NK-92 (cell line): ENCODE measurements at regions not wholly inside any gene's neighbourhood (a gene's known extent, or its start where the extent isn't known, plus 50 kb on each side); places are given as distances from the start of the nearest gene placed in this dataset.
"Not testable (repeated sequence)": the region's sequence is repeated elsewhere in the genome, so short reads cannot be mapped to it uniquely, and the experiment has no call there.

Source experiments
- DNase-seq: peaks from one replicate; lab custom pipeline; 2025; ENCODE audit not compliant: unreplicated experiment; lab: John Stamatoyannopoulos, UW

DNA sequence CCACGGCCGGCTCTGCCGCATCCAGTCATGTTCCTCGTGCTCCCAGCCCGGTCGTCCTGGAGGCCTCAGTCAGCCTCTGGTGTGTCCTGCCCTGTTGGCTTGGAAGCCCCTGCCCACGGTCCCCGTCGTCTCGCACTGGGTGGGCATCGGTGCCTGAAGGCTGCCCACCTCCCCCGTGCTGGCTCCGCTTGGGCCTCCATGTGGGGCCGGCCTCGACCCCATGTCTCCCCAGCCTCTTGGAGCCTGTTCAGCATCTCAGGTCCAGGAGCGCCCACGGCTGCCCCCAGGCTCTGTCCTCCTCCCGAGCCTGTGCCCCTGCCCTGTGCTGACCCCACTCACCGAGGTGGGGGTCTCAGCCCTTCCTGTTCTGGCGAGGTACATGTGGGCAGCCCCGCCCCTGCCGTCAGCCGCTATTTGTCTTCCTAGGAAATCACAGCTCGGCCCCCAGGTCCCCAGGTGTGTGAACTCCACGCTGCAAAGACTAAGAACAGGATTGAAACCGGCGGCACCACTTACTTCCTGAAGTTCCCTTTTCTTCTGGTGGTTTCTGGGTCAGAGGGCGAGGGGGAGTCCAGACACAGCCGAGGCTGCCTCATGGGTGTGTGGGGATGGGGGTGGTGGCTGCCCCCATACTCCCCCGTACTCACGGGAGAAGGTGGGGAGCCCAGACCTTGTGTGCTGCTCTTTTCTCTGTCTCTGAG lies 221.3 kb downstream of the TMEM121 start:
- not testable (repeated sequence) for DNase-seq

GRCh38 chr14:105748204-105748578 lies 221.8 kb downstream of the TMEM121 start:
- no peak for DNase-seq

- not testable (repeated sequence) for DNase-seq
Measured at GRCh38 chr14:105748710-105749109, 222.3 kb downstream of the TMEM121 start.

GRCh38 chr14:105749870-105750541 lies 223.6 kb downstream of the TMEM121 start:
- not testable (repeated sequence) for DNase-seq

DNA sequence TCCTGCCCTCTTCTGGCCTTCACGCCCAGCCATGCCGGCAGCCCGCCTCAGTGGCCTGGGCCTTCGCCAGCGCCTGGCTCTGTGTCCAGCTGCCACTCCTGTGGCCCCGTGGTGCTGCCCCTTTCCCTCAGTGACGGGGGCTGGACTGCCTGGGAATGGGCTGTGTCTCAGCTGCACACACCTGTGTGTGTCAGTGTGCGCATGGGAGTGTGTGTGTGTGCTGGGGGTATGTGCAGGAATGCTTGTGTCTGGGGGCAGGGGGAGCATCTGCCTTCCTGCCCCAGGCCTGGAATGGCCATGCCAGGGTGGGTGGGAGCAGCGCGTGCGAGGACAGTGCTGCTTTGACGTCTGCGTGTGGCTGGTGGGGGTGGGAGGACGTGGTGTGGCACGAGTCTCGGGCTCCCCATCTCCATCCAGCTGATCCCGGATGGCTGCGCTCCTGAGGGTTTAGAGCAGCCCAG lies 224.9 kb downstream of the TMEM121 start:
- not testable (repeated sequence) for DNase-seq

DNA sequence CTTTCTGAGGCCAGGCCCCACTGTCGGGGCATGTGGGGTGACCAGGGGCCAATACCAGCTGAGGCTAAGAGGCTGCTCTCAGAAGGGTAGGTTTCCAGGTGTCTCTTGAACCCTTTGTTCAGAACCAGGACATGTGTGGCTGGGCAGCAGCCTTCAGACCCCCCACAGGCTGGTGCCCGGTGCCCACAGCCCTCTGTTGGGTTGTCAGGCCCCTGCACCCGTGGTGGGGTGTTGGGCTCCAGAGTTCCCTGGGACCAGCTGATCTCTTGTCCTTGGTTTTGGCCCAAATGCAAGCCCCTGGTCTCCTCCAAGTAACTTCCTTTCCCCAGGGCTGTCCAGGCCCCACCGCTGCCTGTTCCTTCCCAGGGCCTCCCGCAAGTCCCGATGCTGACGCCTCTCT lies 226.0 kb downstream of the TMEM121 start:
- not testable (repeated sequence) for DNase-seq

- DNase-seq, result no peak
Measured at GRCh38 chr14:105760691-105761344, 234.4 kb downstream of the TMEM121 start.

DNA sequence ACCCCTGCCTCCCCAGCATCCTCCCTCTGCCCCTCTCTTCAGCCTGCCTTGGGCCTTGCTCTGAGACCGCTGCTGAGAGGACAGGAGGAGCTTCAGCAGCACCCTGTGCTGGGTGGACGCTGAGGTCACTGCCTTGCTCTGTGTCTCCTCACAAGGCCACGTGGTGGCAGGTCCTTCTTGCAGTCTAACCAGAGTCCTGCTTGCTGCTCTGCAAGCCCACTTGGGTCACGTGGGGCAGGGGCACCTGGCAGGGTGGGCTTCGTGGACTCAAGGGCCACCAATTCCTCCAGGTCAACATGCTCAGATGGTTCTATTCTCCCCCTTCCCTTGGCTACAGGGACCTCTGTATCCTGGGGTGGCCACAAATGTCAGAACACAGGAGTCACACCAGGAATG lies 235.0 kb downstream of the TMEM121 start:
- not testable (repeated sequence) for DNase-seq

GRCh38 chr14:105761842-105762241 lies 235.5 kb downstream of the TMEM121 start:
- DNase-seq, result no peak

- not testable (repeated sequence) for DNase-seq
Measured at GRCh38 chr14:105762262-105762661, 235.9 kb downstream of the TMEM121 start.

- DNase-seq, result not testable (repeated sequence)
Measured at GRCh38 chr14:105764254-105764901, 238.0 kb downstream of the TMEM121 start.

DNA sequence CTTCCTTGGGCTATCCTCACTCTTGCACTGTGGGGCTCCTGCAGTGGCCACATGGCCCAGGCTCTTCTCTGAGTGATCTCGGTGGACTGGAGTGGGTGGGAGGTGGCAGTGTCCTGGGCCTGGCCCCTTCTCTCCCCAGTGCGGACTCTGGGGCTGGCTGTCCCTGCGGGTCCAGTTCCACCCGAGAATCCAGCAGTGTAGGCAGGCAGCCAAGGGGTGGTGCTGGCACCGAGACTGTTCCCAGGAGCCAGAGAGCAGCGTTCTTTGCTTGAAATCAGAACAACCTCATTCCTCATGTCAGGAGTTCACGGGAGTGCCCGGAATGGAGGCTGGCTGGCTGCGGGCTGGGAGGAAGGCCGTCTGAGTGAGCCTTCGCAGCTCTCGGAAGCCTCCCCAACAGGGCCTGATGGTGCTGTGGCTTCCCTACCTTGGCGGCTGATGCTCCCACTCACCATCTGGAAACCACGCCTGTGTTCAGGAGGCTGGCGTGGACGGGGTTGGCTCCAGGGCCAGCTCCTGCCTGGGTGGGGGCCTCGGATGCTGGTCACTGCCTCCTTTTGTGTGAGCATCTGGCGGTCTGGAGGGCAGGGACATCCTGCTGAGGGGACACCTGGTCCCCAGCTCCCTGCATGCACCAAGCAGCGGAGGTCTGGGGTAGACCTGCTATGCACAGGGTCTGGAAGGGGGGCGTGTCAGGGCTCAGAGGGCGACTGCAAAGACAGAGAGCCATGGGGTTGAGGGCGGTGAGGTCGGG lies 238.9 kb downstream of the TMEM121 start:
- not testable (repeated sequence) for DNase-seq

DNA sequence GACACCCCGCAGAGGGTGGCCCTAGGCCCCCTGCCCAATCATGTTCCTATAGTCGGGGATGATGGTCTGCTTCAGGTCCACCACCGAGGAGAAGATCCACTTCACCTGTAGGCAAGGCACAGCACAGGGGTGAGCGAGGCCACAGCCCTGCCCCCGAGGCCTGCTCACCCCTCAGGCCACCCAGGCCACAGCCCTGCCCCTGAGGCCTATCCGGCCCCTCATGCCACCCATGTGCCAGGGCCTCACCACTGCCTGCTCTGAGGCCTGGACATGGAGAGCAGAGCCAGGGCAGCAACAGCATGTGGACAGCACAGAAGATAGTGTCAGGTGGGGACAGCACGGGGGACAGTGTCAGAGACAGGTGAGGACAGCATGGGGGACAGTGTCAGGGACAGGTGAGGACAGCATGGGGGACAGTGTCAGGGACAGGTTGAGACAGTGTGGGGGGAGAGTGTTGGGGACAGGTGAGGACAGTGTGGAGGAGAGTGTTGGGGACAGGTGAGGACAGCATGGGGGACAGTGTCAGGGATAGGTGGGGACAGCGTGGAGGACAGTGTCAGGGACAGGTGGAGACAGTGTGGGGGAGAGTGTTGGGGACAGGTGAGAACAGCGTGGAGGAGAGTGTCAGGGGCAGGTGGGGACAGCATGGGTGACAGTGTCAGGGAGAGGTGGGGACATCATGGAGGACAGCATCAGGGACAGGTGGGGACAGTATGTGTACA lies 239.7 kb downstream of the TMEM121 start:
- DNase-seq, result no peak

DNA sequence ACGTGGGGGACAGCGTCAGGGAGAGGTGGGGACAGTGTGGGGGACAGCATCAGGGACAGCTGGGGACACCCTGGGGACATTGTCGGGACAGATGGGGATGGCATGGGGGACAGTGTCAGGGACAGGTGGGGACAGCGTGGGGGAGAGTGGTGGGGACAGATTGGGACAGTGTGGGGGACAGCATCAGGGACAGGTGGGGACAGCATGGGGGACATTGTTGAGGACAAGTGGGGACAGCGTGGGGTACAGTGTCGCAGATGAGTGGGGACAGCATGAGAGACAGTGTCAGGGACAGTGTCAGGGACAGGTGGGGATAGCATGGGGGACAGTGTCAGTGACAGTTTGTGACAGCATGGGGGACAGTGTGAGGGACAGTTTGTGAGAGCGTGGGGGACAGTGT lies 240.9 kb downstream of the TMEM121 start:
- DNase-seq, result no peak

GRCh38 chr14:105768039-105768438 lies 241.7 kb downstream of the TMEM121 start:
- DNase-seq, result not testable (repeated sequence)

DNA sequence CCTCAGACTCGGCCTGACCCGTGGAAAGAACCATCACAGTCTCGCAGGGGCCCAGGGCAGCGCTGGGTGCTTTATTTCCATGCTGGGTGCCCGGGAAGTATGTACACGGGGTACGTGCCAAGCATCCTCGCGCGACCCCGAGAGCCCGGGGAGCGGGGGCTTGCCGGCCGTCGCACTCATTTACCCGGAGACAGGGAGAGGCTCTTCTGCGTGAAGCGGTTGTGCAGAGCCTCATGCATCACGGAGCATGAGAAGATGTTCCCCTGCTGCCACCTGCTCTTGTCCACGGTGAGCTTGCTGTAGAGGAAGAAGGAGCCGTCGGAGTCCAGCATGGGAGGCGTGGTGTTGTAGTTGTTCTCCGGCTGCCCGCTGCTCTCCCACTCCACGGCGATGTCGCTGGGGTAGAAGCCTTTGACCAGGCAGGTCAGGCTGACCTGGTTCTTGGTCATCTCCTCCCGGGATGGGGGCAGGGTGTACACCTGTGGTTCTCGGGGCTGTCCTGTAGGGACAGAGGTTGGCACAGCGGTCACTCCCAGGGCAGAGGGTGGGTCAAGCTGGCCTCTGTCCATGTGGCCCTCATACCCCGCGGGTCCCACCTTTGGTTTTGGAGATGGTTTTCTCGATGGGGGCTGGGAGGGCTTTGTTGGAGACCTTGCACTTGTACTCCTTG lies 242.8 kb downstream of the TMEM121 start:
- DNase-seq, result not testable (repeated sequence)

- not testable (repeated sequence) for DNase-seq
Measured at GRCh38 chr14:105770619-105771216, 244.3 kb downstream of the TMEM121 start.

DNA sequence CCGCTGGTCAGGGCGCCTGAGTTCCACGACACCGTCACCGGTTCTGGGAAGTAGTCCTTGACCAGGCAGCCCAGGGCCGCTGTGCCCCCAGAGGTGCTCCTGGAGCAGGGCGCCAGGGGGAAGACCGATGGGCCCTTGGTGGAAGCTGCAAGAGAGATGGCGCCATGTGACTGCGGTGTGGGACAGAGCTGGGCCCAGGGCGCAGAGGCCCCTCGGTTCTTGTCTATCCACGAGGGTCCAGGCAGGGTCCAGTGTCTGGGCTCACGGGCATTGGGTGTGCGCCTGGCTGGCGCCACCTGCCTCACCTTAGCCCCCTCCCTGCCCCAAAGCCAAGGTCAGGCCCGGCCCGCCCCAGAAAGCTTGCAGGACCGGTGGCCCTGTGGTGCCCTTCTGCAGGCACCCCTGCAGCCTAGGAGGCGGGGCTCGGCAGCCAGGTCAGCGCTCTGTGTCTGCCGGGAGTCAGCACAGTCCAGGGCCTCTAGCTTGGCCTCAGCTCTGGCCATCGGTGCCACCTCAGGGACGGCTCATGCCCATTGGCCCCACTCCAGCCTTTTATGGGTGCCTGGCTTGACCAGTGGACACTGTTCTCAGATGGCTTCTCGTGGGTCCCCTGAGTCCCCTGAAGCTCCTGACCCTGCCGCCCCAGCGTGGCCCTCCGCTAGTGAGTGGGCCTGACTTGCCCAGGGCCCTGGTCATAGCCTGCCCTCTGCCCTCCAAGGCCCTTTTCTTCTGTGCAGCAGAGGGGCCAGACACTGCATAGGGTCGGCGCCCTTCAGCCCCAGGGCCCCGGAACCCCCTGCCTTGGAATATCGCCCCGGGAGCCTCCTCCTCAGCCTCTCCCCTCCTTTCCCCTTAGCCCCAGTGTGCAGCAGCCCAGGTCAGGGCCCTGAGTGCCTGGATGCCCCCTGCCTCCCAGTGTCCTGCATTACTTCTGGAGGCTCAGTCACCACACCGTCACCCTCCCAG lies 245.2 kb downstream of the TMEM121 start:
- not testable (repeated sequence) for DNase-seq
